MCF 10A (cell line): ENCODE measurements at regions not wholly inside any gene's neighbourhood (a gene's known extent, or its start where the extent isn't known, plus 50 kb on each side); places are given as distances from the start of the nearest gene placed in this dataset.
"Not testable (repeated sequence)": the region's sequence is repeated elsewhere in the genome, so short reads cannot be mapped to it uniquely, and the experiment has no call there.

Source experiments
- BruUV-seq: library from RNA; stranded (reverse); fragments of 400-500 nt; replicated peaks from 2 replicates; lab custom pipeline; 2021; lab: Mats Ljungman, UMichigan
- CTCF ChIA-PET: fragments of 300-600 bp; sonication (Branson Sonifier 250); formaldehyde crosslinking; extraction: SDS; loops from one replicate; lab custom pipeline; 2021; ENCODE audit warnings: antibody characterized with exemption, inconsistent platforms; lab: Yijun Ruan, JAX
- POLR2A ChIA-PET: fragments of 300-600, 350-650 bp; sonication (Branson Sonifier 250); formaldehyde crosslinking; extraction: SDS; loops from one replicate; lab custom pipeline; 2020; ENCODE audit warnings: antibody characterized with exemption, inconsistent platforms; lab: Yijun Ruan, JAX
- DNase-seq: peaks from one replicate; pipeline ENCODE4 v3.0.0-alpha.2; 2018; ENCODE audit not compliant: unreplicated experiment
- H3K27ac Mint-ChIP-seq: one replicate; pipeline ENCODE4 v1.8.0; 2022; ENCODE audit warnings: mild to moderate bottlenecking, low read depth, mixed read lengths; ENCODE audit not compliant: unreplicated experiment
- H3K27me3 Mint-ChIP-seq: one replicate; pipeline ENCODE4 v1.8.0; 2022; ENCODE audit warnings: mixed read lengths; ENCODE audit not compliant: insufficient read depth, unreplicated experiment
- H3K36me3 Mint-ChIP-seq: one replicate; pipeline ENCODE4 v1.8.0; 2022; ENCODE audit warnings: mild to moderate bottlenecking, moderate library complexity, mixed read lengths; ENCODE audit not compliant: insufficient read depth, unreplicated experiment
- H3K4me1 Mint-ChIP-seq: one replicate; pipeline ENCODE4 v1.8.0; 2022; ENCODE audit warnings: mixed read lengths; ENCODE audit not compliant: insufficient read depth, unreplicated experiment
- H3K4me3 Mint-ChIP-seq: one replicate; pipeline ENCODE4 v1.8.0; 2022; ENCODE audit warnings: mild to moderate bottlenecking, moderate library complexity, mixed read lengths; ENCODE audit not compliant: unreplicated experiment
- H3K9me3 Mint-ChIP-seq: one replicate; pipeline ENCODE4 v1.8.0; 2022; ENCODE audit warnings: mixed read lengths; ENCODE audit not compliant: unreplicated experiment
- CTCF ChIP-seq: fragments of 200-600 bp; IDR thresholded peaks from one replicate; pipeline ENCODE4 v1.8.0; 2022; ENCODE audit warnings: antibody characterized with exemption, mild to moderate bottlenecking; ENCODE audit not compliant: unreplicated experiment
- intact Hi-C: fragments of 100-400 bp; cut with micrococcal nuclease; formaldehyde crosslinking; loops from 2 replicates; pipeline ENCODE4 v1.14.1; 2022

GRCh38 chrX:6959006-6959405 is 188.5 kb upstream of the STS start:
- ChIA-PET POLR2A (no interaction called here), CTCF (interaction anchor here (0.9 kb wide), 1 partner anchor 355 kb away, joined by 3 read pairs; no protein-coding TSS in a partner anchor)
- H3K9me3 Mint-ChIP-seq: peaks cover 12% of the 10 kb centered on the region
- H3K36me3 Mint-ChIP-seq: no peaks in the 10 kb centered on the region
- H3K4me3 Mint-ChIP-seq: no peak overlapping the region
- no peaks in the 10 kb centered on the region for H3K27me3 Mint-ChIP-seq
- TF ChIP-seq CTCF: no peak
- DNase-seq: no peak
- intact Hi-C loops: no loop called here
- no TSS peak for BruUV-seq
- H3K27ac Mint-ChIP-seq: no peak overlapping the region
- H3K4me1 Mint-ChIP-seq: no peaks in the 10 kb centered on the region

GRCh38 chrX:6954836-6955235 is 192.7 kb upstream of the STS start:
- no peak for TF ChIP-seq CTCF
- ChIA-PET CTCF (no interaction called here), POLR2A (no interaction called here)
- Mint-ChIP-seq H3K27me3 (no peaks in the 10 kb centered on the region), H3K4me3 (no peak overlapping the region), H3K9me3 (peaks cover 17% of the 10 kb centered on the region), H3K36me3 (no peaks in the 10 kb centered on the region), H3K27ac (no peak overlapping the region), H3K4me1 (no peaks in the 10 kb centered on the region)
- intact Hi-C loops: no loop called here
- BruUV-seq: no TSS peak
- DNase-seq: no peak

GRCh38 chrX:6946168-6946567 is 201.3 kb upstream of the STS start:
- intact Hi-C loops: no loop called here
- Mint-ChIP-seq H3K27me3 (no peaks in the 10 kb centered on the region), H3K4me1 (no peaks in the 10 kb centered on the region), H3K27ac (no peak overlapping the region), H3K36me3 (no peaks in the 10 kb centered on the region), H3K9me3 (peaks cover 24% of the 10 kb centered on the region), H3K4me3 (no peak overlapping the region)
- no TSS peak for BruUV-seq
- CTCF ChIA-PET: no interaction called here
- TF ChIP-seq CTCF: no peak
- POLR2A ChIA-PET: no interaction called here
- DNase-seq: no peak

DNA sequence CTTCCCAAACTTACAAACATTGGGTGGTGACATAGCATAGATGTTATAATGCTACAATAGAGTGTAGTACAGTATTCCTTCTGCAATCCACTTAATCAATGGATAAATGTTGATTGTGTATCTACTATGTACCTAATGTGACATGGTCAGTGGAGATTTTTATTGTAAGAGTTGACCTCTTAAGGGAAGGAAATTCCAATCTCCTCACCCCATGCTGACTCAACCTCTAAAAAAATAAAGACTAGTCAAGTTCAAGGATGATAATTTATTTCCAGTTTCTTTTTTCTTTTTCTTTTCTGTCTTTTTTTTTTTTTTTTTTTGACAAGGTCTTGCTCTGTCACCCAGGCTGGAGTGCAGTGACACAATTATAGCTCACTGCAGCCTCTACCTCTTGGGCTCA is 206.5 kb upstream of the STS start:
- Mint-ChIP-seq H3K4me3 (no peak overlapping the region), H3K9me3 (peaks cover 7% of the 10 kb centered on the region), H3K36me3 (no peaks in the 10 kb centered on the region), H3K27ac (no peak overlapping the region), H3K4me1 (no peaks in the 10 kb centered on the region), H3K27me3 (no peaks in the 10 kb centered on the region)
- CTCF ChIA-PET: no interaction called here
- intact Hi-C loops: no loop called here
- DNase-seq: no peak
- POLR2A ChIA-PET: no interaction called here
- no TSS peak for BruUV-seq
- no peak for TF ChIP-seq CTCF

- BruUV-seq, H3K9me3 Mint-ChIP-seq, POLR2A ChIA-PET: not testable (repeated sequence)
Measured at GRCh38 chrX:6932942-6933341, 214.6 kb upstream of the STS start.

More at GRCh38 chrX:6932942-6933341, 214.6 kb upstream of the STS start:
- H3K27ac Mint-ChIP-seq, CTCF ChIA-PET, H3K4me1 Mint-ChIP-seq, H3K4me3 Mint-ChIP-seq, intact Hi-C loops, H3K36me3 Mint-ChIP-seq, DNase-seq, H3K27me3 Mint-ChIP-seq: not testable (repeated sequence)
